ENCODE measurements at regions not wholly inside any gene's neighbourhood (a gene's known extent, or its start where the extent isn't known, plus 50 kb on each side); places are given as distances from the start of the nearest gene placed in this dataset.
A peak's percentile ranks its signal among the peaks of the same experiment; 100 is the strongest.

- TF ChIP-seq EP300 (IDR thresholded peaks at IDR 0.05) (no peak), SMC3 (IDR thresholded peaks at IDR 0.05) (no peak), CEBPB (IDR thresholded peaks at IDR 0.05) (no peak), USF2 (IDR thresholded peaks at IDR 0.05) (no peak), HOXB5 (CRISPR knock-in tag; IDR thresholded peaks at IDR 0.05) (no peak), NR3C1 (IDR thresholded peaks at IDR 0.05) (no peak), POLR2A (IDR thresholded peaks at IDR 0.05; ENCODE audit: low read length) (no peak)
Measured at GRCh38 chr14:43479596-43480195, 1027.4 kb downstream of the FSCB start (continued).

- ChIA-PET CTCF (no interaction called here), POLR2A (no interaction called here)
- Histone ChIP-seq H3K4me1 (no peaks in the 10 kb centered on the region), H3K4me3 (no peak overlapping the region), H3K27ac (no peak overlapping the region), H3K9me3 (no peaks in the 10 kb centered on the region; the same call in 2 of the 3 replicates), H3K4me2 (no peak overlapping the region)
- DNase-seq (ENCODE audit: low read depth in 1 of 2, low spot score in 1 of 2) (no peak), ATAC-seq (no peak), FAIRE-seq (no peak)
- no peak for TF ChIP-seq NR3C1 (IDR thresholded peaks at IDR 0.05)
- no peak for TF ChIP-seq CTCF (IDR thresholded peaks at IDR 0.05)
- TF ChIP-seq MAFK (IDR thresholded peaks at IDR 0.05; ENCODE audit: partially characterized antibody): peak; percentile 58
- 54% methylated on average over 2 of the region's 2 CpGs for WGBS (ENCODE audit: missing lambda C conversion rate)
Measured at GRCh38 chr14:43476822-43477221, 1030.3 kb downstream of the FSCB start.

- FAIRE-seq: no peak
- ChIA-PET POLR2A (no interaction called here), CTCF (no interaction called here)
- Histone ChIP-seq H3K4me2 (no peak overlapping the region), H3K27ac (no peak overlapping the region), H3K4me1 (no peaks in the 10 kb centered on the region), H3K9me3 (no peaks in the 10 kb centered on the region; the same call in 2 of the 3 replicates), H3K4me3 (no peak overlapping the region)
- peak in 1 of 2 experiments; percentile 0 for DNase-seq (ENCODE audit: low read depth in 1 of 2, low spot score in 1 of 2)
- ATAC-seq: no peak
- TF ChIP-seq ZSCAN20 (CRISPR knock-in tag; IDR thresholded peaks at IDR 0.05): no peak
- TF ChIP-seq ZC3H11A (IDR thresholded peaks at IDR 0.05): no peak
- no peak for TF ChIP-seq SREBF2 (IDR thresholded peaks at IDR 0.05)
- no peak for TF ChIP-seq JUN (IDR thresholded peaks at IDR 0.05)
- TF ChIP-seq RFX5 (IDR thresholded peaks at IDR 0.05): no peak
- TF ChIP-seq ZNF302 (CRISPR knock-in tag; IDR thresholded peaks at IDR 0.05): no peak
- no peak for TF ChIP-seq EHF (CRISPR knock-in tag; IDR thresholded peaks at IDR 0.05)
Measured at GRCh38 chr14:43475757-43476156, 1031.3 kb downstream of the FSCB start.

GRCh38 chr14:43471595-43471994, 1035.5 kb downstream of the FSCB start:
- H3K4me1 ChIP-seq: no peaks in the 10 kb centered on the region
- H3K27ac ChIP-seq: no peak overlapping the region
- no peak for DNase-seq (ENCODE audit: low read depth in 1 of 2, low spot score in 1 of 2)
- H3K4me2 ChIP-seq: no peak overlapping the region
- H3K9me3 ChIP-seq: no peaks in the 10 kb centered on the region; the same call in 2 of the 3 replicates
- CTCF ChIA-PET: no interaction called here
- no peak for TF ChIP-seq FOSB (CRISPR knock-in tag; IDR thresholded peaks at IDR 0.05)
- TF ChIP-seq KDM1A (IDR thresholded peaks at IDR 0.05; ENCODE audit: low read depth): no peak
- TF ChIP-seq REST (IDR thresholded peaks at IDR 0.05): no peak
- TF ChIP-seq HEYL (CRISPR knock-in tag; IDR thresholded peaks at IDR 0.05): no peak
- TF ChIP-seq CHD4 (IDR thresholded peaks at IDR 0.05; ENCODE audit: borderline replicate concordance): no peak
- no peak for TF ChIP-seq CHD2 (IDR thresholded peaks at IDR 0.05; ENCODE audit: low read length, partially characterized antibody)
- TF ChIP-seq HOXA7 (CRISPR knock-in tag; IDR thresholded peaks at IDR 0.05): no peak
- no peak for TF ChIP-seq HES2 (IDR thresholded peaks at IDR 0.05)
- no peak for TF ChIP-seq NPAS2 (CRISPR knock-in tag; IDR thresholded peaks at IDR 0.05; ENCODE audit: borderline replicate concordance)
- no peak for TF ChIP-seq POLR2AphosphoS2 (conservative IDR thresholded peaks at IDR 0.05; ENCODE audit: low read length)
- no peak for TF ChIP-seq CTCF (IDR thresholded peaks at IDR 0.05)
- TF ChIP-seq ZSCAN20 (CRISPR knock-in tag; IDR thresholded peaks at IDR 0.05): no peak
- TF ChIP-seq ZNF302 (CRISPR knock-in tag; IDR thresholded peaks at IDR 0.05): no peak
- no peak for FAIRE-seq
- POLR2A ChIA-PET: no interaction called here
- whole genome bisulfite sequencing (ENCODE audit: missing lambda C conversion rate): 45% methylated on average over 1 of the region's 1 CpG
- no peak overlapping the region for H3K4me3 ChIP-seq
- ATAC-seq: no peak
